GM12872 (cell line): ENCODE measurements at regions not wholly inside any gene's neighbourhood (a gene's known extent, or its start where the extent isn't known, plus 50 kb on each side); places are given as distances from the start of the nearest gene placed in this dataset.

ENCODE experiments used
- TF ChIP-seq, protein P1 (sequence below): IDR thresholded peaks from 3 replicates; pipeline ENCODE4 v1.5.1; 2011; ENCODE audit warnings: low read depth, mild to moderate bottlenecking, low read length, moderate library complexity; ENCODE audit not compliant: insufficient read depth

DNA sequence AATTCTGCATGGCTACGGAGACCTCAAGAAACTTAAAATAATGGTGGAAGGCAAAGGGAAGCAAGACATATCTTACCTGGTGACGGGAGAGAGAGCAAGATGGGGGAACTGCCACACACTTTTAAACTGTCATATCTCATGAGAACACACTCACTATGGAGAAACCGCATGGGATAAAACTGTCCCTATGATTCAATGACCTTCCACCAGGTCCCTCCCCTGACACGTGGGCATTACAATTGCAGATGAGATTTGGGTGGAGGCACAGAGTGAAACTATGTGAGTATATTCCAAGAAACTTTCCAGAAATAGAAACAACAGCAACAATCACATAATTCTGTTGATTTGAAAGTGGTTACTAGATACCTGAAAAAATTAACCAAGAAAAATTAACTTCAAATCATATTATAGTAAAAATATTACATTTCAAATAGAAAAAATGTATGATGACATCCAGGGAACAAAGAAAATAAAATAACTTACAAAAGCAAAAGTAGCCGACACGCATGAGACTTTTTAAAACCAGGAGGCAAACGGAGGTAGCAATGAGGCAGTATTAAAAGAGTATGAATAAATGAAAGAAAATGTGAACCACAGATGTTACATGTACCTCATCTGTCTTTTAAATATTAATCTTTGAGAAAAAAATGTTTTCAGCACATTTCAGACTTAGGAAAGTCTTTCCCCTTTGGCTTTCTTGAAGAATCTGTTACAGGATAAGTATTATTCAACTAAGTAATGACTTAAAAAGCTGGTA is 879.5 kb downstream of the TECRL start:
- TF ChIP-seq, protein P1, sequence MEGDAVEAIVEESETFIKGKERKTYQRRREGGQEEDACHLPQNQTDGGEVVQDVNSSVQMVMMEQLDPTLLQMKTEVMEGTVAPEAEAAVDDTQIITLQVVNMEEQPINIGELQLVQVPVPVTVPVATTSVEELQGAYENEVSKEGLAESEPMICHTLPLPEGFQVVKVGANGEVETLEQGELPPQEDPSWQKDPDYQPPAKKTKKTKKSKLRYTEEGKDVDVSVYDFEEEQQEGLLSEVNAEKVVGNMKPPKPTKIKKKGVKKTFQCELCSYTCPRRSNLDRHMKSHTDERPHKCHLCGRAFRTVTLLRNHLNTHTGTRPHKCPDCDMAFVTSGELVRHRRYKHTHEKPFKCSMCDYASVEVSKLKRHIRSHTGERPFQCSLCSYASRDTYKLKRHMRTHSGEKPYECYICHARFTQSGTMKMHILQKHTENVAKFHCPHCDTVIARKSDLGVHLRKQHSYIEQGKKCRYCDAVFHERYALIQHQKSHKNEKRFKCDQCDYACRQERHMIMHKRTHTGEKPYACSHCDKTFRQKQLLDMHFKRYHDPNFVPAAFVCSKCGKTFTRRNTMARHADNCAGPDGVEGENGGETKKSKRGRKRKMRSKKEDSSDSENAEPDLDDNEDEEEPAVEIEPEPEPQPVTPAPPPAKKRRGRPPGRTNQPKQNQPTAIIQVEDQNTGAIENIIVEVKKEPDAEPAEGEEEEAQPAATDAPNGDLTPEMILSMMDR: no peak

DNA sequence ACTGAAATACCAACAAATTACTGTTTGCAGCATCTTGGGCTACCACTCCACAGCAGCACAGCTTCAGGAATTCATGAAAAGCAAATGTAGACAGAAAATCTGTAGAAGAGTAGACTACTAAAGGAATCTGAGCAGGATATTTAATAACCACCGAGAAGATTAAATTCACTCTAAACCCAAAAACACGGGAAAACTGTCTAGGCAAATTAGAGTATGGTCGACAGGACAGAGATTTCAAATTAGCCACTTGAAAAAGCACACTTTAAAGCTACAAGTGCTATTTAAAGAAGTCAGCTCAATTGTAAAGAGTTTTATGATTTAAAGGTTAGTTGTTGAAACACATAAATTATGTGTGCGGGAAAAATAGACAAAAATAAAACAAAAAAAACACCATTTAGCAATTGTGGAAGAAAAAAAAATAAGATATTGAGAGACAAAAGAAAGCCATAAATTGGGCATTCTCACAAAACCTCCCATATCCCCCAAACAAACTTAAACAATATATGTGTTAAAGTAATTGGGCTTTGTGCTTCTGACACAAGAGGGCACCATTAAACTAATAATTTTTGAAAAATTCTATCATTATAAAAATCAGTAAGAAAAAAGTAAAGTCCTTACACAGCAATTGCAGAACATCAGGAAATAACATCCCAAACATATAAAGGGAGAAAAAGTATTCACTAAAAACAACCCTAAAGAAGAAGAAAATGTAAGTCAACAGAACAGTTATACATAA is 880.8 kb downstream of the TECRL start:
- TF ChIP-seq, protein P1: no peak

DNA sequence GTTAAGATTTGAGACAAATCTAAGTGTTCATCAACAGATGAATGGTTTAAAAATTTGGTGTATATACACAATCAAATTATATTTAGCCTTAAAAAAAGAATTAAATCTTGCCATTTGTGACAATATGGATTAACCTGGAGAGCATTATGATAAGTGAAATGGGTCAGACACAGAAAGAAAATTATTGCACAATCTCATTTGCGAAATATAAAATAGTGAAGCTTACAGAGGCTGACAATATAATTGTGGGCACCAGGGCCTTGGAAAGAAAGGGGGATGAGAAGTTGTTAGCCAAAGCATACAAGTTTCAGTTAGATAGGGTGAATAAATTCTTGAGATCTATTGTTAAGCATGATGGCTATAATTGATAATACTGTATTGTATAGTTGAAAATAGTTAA is 883.0 kb downstream of the TECRL start:
- TF ChIP-seq, protein P1: no peak

DNA sequence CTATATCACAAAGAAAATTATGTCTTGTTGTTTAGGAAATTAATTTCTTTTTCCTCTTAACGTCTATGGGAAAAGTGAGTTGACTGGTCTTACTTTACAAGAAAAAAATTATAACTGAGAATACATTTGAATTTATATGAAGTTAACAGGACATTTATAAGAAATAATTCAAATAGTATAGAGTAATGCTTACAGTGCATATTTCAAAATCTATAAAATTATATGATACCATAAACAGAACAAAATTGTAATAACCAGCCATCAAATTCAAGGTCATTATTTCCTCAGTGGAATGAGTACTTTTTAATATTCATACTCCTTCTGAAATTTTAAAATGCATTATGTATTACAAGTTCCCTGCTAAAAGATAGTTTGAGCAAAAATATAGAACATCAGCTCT is 884.5 kb downstream of the TECRL start:
- TF ChIP-seq, protein P1: no peak

DNA sequence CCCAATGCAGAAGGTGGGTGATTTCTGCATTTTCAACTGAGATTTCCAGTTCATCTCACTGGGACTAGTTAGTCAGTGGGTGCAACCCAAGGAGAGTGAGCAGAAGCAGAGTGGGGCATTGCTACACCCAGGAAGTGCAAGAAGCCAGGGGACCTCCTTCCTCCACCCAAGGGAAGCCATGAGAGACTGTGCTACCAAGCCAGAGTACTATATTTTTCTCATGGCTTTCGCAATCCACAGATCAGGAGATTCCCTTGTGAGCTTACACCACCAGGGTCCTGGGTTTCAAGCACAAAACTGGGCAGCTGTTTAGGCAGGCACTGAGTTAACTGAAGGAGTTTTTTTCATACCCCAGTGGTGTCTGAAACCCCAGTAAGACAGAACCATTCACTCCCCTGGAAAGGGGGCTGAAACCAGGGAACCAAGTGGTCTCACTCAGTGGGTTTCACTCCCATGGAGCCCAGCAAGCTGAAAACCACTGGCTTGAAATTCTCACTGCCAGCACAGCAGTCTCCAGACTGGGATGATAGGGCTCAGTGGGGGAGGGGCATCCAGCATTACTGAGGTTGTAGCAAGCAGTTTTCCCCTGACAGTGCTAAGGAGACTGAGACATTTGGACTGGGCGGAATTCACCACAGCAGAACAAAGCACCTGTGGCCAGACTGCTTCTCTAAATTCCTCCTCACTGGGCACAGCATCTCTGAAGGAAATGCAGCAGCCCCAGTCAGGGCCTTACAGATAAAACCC is 903.4 kb downstream of the TECRL start:
- TF ChIP-seq, protein P1: no peak

DNA sequence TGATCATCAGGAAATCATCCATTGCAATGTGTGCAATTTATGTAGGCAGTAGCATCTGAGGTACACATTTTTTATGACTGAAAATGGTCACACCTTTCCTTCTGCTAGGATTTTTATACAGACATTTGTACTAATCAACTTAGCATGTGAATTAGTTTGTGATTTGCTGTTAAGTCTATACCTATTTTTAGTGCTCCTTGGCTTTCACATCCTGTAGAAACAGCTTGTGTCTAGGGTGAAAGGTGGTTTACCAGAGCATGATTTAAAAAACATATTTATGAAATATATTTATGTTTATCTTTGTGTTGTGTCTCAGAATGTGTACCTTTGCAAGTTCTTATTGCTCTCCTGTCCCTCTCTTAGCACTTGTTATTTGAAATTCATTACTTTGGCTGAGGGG is 916.0 kb downstream of the TECRL start:
- TF ChIP-seq, protein P1: no peak

DNA sequence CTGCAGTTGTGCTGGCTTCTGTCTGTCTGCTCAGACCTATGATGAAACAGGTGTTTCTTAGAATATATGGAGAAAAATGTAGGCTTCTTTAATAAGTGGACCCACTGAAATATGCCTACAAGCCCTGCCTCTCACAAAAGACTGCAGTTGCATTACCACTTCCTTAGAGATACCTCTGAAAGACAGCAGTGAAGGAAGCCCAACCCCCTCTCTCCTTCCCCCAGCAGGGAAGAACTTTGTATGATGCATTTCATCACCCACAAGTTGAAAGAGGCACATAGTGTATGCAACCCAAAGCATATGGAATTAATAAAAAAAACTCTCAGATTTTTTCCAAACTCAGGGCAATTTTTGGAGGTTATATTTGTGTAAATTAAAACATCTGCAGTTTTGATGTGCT is 916.7 kb downstream of the TECRL start:
- TF ChIP-seq, protein P1: no peak
